ENCODE measurements at regions not wholly inside any gene's neighbourhood (a gene's known extent, or its start where the extent isn't known, plus 50 kb on each side); places are given as distances from the start of the nearest gene placed in this dataset.

- no peak for TF ChIP-seq SMAD3 (CRISPR knock-in tag; IDR thresholded peaks at IDR 0.05; ENCODE audit: borderline replicate concordance)
- no peak for TF ChIP-seq TCF7 (CRISPR knock-in tag; IDR thresholded peaks at IDR 0.05; ENCODE audit: low read depth)
- no peak for TF ChIP-seq ZNF232 (CRISPR knock-in tag; IDR thresholded peaks at IDR 0.05)
- no peak for TF ChIP-seq TP53 (CRISPR knock-in tag; IDR thresholded peaks at IDR 0.05)
- no peak for TF ChIP-seq ZNF263 (CRISPR knock-in tag; IDR thresholded peaks at IDR 0.05; ENCODE audit: low read depth)
These were observed 940.9 kb downstream of the SLC4A3 start (continued) for GRCh38 chr2:220568296-220568695.

GRCh38 chr2:220569112-220569897, 941.9 kb downstream of the SLC4A3 start:
- DNase-seq (ENCODE audit: low spot score) (no peak), ATAC-seq (no peak)
- TF ChIP-seq FOXP1 (CRISPR knock-in tag; IDR thresholded peaks at IDR 0.05; ENCODE audit: borderline replicate concordance) (no peak), E2F1 (CRISPR knock-in tag; IDR thresholded peaks at IDR 0.05) (no peak), JAZF1 (CRISPR knock-in tag; IDR thresholded peaks at IDR 0.05) (no peak), ZNF416 (CRISPR knock-in tag; IDR thresholded peaks at IDR 0.05) (no peak), ELF4 (CRISPR knock-in tag; IDR thresholded peaks at IDR 0.05; ENCODE audit: low read depth) (no peak), USF1 (CRISPR knock-in tag; IDR thresholded peaks at IDR 0.05) (no peak), CTCF (IDR thresholded peaks at IDR 0.05) (no peak), IRF2 (CRISPR knock-in tag; IDR thresholded peaks at IDR 0.05; ENCODE audit: borderline replicate concordance, low read depth) (no peak), SMAD3 (CRISPR knock-in tag; IDR thresholded peaks at IDR 0.05; ENCODE audit: borderline replicate concordance) (no peak), MAX (CRISPR knock-in tag; IDR thresholded peaks at IDR 0.05) (no peak), ZSCAN18 (CRISPR knock-in tag; IDR thresholded peaks at IDR 0.05) (no peak), MXD4 (CRISPR knock-in tag; IDR thresholded peaks at IDR 0.05; ENCODE audit: borderline replicate concordance) (no peak), KAT7 (CRISPR knock-in tag; IDR thresholded peaks at IDR 0.05; ENCODE audit: borderline replicate concordance) (no peak), PREB (CRISPR knock-in tag; IDR thresholded peaks at IDR 0.05; ENCODE audit: borderline replicate concordance) (no peak), NR2C2 (CRISPR knock-in tag; IDR thresholded peaks at IDR 0.05) (no peak), JUN (CRISPR knock-in tag; IDR thresholded peaks at IDR 0.05) (no peak)
- ChIA-PET CTCF (no interaction called here), POLR2A (interaction anchor here (0.6 kb wide), 1 partner anchor 15 kb away, joined by 3 read pairs; no protein-coding TSS in a partner anchor)
- Mint-ChIP-seq H3K9me3 (peaks cover 7% of the 10 kb centered on the region; the same call in 1 of the 2 replicates), H3K4me1 (peaks cover 13% of the 10 kb centered on the region), H3K27ac (no peak overlapping the region), H3K27me3 (ENCODE audit: low read depth) (no peaks in the 10 kb centered on the region), H3K36me3 (no peaks in the 10 kb centered on the region), H3K4me3 (no peak overlapping the region)

All from WTC11 (cell line).